ENCODE measurements at regions not wholly inside any gene's neighbourhood (a gene's known extent, or its start where the extent isn't known, plus 50 kb on each side); places are given as distances from the start of the nearest gene placed in this dataset.

GRCh38 chr20:57062241-57062640, 204.2 kb downstream of the BMP7 start:
- Histone ChIP-seq H3K27ac (no peak overlapping the region), H3K36me3 (no peaks in the 10 kb centered on the region), H3K4me3 (ENCODE audit: low read depth, low read length) (no peak overlapping the region), H3K9me3 (ENCODE audit: severe bottlenecking) (no peaks in the 10 kb centered on the region), H3K27me3 (ENCODE audit: insufficient read depth, low read depth, severe bottlenecking) (peaks cover 23% of the 10 kb centered on the region)
- no peak for DNase-seq
- TF ChIP-seq, protein P1, sequence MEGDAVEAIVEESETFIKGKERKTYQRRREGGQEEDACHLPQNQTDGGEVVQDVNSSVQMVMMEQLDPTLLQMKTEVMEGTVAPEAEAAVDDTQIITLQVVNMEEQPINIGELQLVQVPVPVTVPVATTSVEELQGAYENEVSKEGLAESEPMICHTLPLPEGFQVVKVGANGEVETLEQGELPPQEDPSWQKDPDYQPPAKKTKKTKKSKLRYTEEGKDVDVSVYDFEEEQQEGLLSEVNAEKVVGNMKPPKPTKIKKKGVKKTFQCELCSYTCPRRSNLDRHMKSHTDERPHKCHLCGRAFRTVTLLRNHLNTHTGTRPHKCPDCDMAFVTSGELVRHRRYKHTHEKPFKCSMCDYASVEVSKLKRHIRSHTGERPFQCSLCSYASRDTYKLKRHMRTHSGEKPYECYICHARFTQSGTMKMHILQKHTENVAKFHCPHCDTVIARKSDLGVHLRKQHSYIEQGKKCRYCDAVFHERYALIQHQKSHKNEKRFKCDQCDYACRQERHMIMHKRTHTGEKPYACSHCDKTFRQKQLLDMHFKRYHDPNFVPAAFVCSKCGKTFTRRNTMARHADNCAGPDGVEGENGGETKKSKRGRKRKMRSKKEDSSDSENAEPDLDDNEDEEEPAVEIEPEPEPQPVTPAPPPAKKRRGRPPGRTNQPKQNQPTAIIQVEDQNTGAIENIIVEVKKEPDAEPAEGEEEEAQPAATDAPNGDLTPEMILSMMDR (IDR thresholded peaks at IDR 0.05; ENCODE audit: low read depth, low read length), result no peak

DNA sequence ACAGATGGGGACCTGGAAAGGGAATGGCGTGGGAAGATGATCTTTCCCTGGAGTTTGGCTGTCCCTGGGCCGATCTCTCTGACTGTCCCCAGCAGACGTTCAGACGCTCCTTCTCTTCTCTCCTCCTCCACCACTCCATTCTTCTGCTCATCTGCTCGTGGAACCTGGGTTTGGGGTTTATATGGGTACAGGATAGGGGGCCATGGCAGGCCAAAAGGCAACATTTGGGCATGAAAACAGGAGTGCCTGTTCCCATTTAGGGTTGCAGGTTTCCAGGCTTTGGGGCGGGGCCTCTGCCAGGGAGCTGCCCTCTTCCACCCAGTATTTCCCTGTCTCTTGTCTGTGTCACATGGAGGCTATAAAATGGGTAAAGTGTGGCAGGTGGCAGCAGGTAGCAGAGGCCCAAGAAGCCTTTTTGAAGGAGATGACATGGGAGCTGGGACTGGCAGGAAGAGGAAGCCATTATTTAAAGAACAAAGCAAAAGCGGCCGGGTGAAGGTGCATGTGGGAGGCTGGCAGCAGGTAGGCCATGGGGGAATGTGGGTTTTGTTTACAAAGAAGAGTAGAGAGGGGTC, 203.7 kb downstream of the BMP7 start:
- Histone ChIP-seq H3K4me3 (ENCODE audit: low read depth, low read length) (no peak overlapping the region), H3K27ac (no peak overlapping the region)

DNA sequence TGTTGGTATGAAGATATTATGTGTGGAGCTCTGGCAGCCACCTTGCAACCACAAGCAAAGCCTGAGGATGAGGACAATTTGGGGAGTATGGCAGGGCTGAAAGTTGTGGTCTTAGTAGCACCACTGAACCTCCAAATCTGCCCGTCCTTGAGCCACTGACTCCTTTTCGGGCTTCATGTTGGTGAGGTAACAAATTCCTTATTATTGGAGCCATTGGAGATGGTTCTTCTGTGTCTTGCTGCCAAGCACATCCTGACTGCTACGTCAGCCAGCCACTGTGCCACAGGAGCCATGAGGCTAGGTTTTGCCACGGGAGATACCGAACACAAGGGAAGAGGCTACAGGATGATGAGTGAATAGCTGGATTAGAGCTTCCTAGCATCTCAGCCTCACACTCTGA, 201.6 kb downstream of the BMP7 start:
- Histone ChIP-seq H3K36me3 (no peaks in the 10 kb centered on the region), H3K4me3 (ENCODE audit: low read depth, low read length) (no peak overlapping the region), H3K27me3 (ENCODE audit: insufficient read depth, low read depth, severe bottlenecking) (peaks cover 24% of the 10 kb centered on the region), H3K27ac (no peak overlapping the region), H3K9me3 (ENCODE audit: severe bottlenecking) (no peaks in the 10 kb centered on the region)
- no peak for DNase-seq
- TF ChIP-seq, protein P1 (IDR thresholded peaks at IDR 0.05; ENCODE audit: low read depth, low read length), result no peak

More for the DNA sequence above, 203.7 kb downstream of the BMP7 start:
- DNase-seq, result no peak
- no peaks in the 10 kb centered on the region for H3K9me3 ChIP-seq (ENCODE audit: severe bottlenecking)
- no peaks in the 10 kb centered on the region for H3K36me3 ChIP-seq
- H3K27me3 ChIP-seq (ENCODE audit: insufficient read depth, low read depth, severe bottlenecking), result peaks cover 21% of the 10 kb centered on the region
- TF ChIP-seq, protein P1 (IDR thresholded peaks at IDR 0.05; ENCODE audit: low read depth, low read length), result no peak

DNA sequence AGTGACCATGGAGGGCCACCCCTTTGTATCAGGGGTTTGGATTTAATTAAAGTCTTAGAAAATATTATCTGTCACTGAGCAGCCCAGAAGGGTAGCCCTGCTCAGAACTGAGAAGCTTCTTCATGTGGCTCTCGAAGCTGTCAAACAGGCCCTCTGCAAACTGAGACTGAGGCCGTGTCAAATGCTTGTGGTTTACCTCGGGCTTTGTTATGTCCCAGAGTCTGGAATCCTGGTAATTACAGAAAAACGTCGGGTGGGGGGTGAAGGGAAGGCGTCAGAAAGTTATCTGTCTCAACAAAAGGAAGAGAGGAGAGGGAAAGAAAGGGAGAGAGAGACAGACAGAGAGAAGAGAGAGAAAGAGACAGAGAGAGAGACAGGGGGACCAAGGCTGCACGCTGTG, 200.8 kb downstream of the BMP7 start:
- H3K36me3 ChIP-seq, result no peaks in the 10 kb centered on the region
- DNase-seq, result no peak
- TF ChIP-seq, protein P1 (IDR thresholded peaks at IDR 0.05; ENCODE audit: low read depth, low read length), result no peak
- H3K27me3 ChIP-seq (ENCODE audit: insufficient read depth, low read depth, severe bottlenecking), result peaks cover 30% of the 10 kb centered on the region
- H3K4me3 ChIP-seq (ENCODE audit: low read depth, low read length), result no peak overlapping the region
- H3K9me3 ChIP-seq (ENCODE audit: severe bottlenecking), result no peaks in the 10 kb centered on the region
- H3K27ac ChIP-seq, result no peak overlapping the region

DNA sequence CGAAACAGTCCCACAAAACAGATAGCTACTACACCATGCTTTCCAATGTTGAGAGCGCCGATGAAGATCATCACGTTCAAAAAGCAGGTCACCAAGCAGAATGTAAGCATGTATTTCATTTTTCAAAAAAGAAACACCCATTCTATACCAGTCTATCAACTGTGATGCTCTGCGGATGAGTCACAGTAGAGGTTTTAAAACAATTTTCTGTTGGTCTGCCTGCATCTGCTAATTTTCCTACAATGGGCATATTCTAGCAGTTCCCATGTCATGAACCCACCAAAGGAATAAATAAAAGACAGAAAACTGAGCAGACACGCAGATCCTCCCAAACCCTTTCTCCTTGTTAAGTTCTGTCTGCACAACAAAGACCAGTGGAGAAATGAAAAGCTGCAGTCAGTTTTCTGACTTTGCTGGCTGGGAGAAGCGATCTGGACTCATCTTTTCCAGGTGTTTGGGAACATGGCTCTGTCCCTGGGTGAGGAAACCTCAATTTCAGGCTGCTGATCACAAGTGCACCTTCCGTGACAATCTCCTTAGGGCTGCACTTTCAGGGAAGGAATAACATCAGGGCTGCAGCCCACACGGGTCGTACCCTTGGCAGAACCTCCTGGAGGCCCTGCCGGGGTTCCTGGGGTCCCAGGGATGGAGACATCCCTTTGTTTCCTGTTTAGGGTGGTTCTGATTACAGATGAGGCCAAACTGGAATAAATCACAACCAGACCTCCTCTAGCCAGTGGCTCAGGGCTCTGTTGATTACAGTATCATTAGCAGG, 200.1 kb downstream of the BMP7 start:
- Histone ChIP-seq H3K27ac (no peak overlapping the region), H3K27me3 (ENCODE audit: insufficient read depth, low read depth, severe bottlenecking) (peaks cover 36% of the 10 kb centered on the region), H3K4me3 (ENCODE audit: low read depth, low read length) (no peak overlapping the region), H3K9me3 (ENCODE audit: severe bottlenecking) (no peaks in the 10 kb centered on the region), H3K36me3 (no peaks in the 10 kb centered on the region)
- no peak for DNase-seq
- TF ChIP-seq, protein P1 (IDR thresholded peaks at IDR 0.05; ENCODE audit: low read depth, low read length), result no peak

Measured in WERI-Rb-1 (cell line).